HG02623 (cell line): ENCODE measurements at regions not wholly inside any gene's neighbourhood (a gene's known extent, or its start where the extent isn't known, plus 50 kb on each side); places are given as distances from the start of the nearest gene placed in this dataset.
"Not testable (repeated sequence)": the region's sequence is repeated elsewhere in the genome, so short reads cannot be mapped to it uniquely, and the experiment has no call there.

Experiments used
- ATAC-seq: cut with Tn5 transposase; IDR thresholded peaks from one replicate; pipeline ENCODE4 v1.9.1; 2021; ENCODE audit warnings: moderate library complexity; ENCODE audit not compliant: unreplicated experiment

DNA sequence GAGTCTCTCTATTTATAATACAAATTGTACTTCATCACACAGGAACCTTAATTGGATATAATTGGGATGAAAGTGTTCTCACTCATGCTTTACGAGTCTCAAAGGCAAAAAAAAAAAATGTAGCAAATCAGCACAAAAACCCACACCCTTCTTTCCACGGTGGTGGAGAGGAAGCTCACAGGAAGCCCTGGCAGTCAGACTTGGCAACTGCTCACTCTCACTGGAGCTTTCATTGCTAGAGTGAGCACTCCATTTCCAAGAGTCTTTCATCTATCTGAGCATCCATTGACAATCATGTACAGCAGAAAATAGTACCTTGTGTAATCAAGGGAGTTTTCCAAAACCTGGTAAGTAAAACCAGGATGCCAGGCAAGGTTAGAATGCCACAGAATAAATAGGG is 2159.4 kb upstream of the AGA start:
- no peak for ATAC-seq

GRCh38 chr4:179605196-179605595 is 2163.0 kb upstream of the AGA start:
- no peak for ATAC-seq

DNA sequence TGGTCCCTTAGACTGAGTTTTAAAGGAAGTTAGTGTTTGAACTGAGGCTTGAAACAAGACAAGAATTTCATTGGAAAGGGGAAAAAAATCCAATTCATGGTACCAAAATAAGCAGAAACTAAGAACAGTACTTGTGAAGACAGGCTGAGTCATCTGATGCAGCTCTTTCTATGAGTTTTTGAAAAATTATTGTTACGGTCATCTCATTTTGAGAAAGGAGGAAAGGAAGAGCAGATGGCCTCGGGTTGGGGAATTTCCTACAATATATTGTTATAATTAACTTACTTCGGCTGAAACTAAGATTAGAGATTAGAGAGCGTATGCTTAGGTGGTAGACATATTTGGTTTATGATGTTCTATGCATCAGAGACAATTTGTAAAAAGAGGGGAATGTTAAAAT is 2164.8 kb upstream of the AGA start:
- ATAC-seq = no peak

- no peak for ATAC-seq
Measured at GRCh38 chr4:179615704-179616103, 2173.5 kb upstream of the AGA start.

DNA sequence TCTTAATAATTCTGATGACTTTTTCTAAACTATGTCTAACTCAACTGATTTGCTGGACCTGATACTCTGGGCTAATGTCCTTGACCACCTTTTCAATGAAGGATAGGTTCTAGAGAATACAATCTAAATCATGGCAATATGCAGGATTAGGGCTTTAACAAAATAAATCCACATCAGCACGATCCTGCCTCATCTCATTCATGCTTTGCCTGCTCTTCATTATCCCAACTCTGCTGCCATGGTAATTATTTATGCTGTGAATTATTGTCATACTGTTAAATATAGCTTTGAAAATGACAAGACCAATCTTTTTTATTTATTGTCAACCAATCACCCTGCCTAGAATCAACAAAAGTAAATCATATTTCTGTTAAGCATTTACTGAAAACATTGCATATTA is 2176.7 kb upstream of the AGA start:
- no peak for ATAC-seq

DNA sequence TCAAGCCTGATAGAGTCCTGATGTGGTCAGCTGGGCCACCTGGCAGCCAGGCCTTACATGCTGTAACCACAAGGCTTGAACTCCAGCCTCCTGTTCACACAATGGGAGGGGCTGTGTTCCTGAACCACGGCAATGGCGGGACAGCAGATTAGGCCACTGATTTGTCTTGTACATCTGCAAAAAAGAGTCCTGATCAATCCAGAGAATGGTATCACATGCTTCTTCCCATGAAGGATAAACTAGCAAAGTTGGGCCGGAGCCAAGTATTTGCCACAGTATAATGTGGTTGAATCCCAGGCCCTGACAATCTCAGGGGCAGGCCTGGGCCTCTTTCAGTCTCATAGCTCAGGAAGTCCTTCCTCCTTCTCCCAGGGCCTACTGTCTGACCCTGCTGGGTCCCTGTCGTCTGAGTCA is 2182.5 kb upstream of the AGA start:
- ATAC-seq = no peak

DNA sequence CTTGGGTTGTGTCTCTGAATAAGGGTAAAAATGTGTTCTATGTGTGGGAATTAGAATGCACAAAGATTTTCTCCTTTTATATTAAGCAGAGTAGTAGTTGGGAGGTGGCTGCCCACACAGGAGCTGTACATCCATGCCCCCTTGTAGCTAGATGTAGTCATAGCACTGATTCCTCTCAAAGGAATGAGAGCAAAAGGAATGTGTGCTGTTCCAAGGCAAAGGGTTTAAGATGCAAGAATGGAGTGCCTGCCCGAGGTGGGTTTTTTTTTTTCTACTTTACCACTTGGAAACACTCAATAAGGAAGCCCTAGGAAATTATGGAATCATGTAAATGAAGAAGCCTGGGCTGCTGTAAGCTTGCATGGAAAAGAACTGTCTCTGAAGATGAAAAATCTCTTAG is 2183.2 kb upstream of the AGA start:
- no peak for ATAC-seq

GRCh38 chr4:179626687-179627086 is 2184.4 kb upstream of the AGA start:
- no peak for ATAC-seq

- ATAC-seq = no peak
Measured at GRCh38 chr4:179631321-179631720, 2189.1 kb upstream of the AGA start.

DNA sequence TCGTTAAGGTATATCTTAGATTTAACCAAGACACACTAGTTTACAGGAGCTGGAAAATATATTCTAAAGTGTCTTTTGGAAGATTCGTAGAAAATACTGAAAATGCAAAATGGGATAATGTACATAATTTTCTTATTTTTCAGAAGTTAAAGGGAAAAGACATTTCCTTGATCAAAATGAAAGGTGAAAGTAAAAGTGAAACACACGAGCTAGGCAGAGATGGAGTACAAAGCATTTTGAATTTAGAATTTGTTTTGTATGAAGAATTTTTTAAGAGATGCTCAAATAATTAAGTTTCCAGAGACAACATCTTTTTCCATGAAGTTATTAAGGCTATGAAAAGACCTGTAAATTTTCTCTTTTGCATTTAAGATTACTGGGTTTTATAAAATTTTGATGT is 2192.6 kb upstream of the AGA start:
- no peak for ATAC-seq

GRCh38 chr4:179662522-179662921 is 2220.3 kb upstream of the AGA start:
- ATAC-seq = no peak

GRCh38 chr4:179663641-179664429 is 2221.6 kb upstream of the AGA start:
- ATAC-seq = no peak

GRCh38 chr4:179664430-179665027 is 2222.3 kb upstream of the AGA start:
- no peak for ATAC-seq

DNA sequence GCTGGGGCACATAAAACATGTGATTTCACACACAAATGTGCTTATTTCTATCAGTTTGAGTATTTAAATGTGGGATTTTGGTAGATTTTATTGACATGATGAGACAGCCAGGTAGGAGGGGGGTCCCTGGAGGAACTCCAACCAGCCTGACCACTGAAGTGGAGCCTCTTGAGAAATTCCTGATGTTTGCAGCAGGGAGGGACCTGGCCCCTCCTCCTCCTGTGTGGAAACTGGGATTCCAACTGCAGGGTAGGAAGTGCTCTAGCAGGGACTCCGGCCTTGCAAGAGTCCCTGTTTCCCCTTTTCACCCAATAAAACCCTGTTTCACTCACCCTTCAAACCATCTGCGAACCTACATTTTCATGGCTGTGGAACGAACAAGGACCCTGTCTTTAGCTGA is 2224.0 kb upstream of the AGA start:
- no peak for ATAC-seq

GRCh38 chr4:179671609-179672008 is 2229.4 kb upstream of the AGA start:
- ATAC-seq = no peak

DNA sequence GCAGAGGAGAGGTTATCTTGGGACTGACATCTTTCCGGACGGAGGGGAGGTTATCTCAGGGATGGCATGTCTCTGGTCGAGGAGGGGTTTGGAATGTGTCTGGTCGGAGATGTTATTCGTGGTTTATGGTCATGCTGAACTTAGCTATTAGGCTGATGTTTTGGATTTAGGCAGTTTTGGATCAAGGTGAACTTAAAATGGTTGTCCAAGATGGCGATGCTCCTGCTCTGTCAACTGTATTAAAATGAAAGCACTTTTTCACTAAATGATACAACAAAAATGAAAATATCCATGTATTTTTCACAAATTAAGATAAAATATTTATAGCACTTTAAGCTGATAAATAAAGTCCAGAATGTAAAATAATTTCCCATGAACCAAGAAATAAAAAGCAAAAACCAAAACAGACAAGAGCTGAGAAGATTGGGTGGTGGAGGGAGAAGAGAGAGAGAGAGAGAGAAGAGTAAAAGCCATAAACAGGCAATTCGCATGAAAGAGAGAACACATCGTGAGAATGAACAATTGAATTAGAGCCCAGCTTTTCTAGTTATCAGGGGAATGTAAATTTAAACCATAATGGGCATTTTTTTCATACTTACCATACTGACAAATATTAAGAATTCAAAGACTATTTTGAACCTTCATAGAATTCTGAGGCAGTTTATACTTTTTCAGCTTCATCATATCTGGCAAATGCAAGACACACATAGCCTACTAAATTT is 2236.0 kb upstream of the AGA start:
- no peak for ATAC-seq

DNA sequence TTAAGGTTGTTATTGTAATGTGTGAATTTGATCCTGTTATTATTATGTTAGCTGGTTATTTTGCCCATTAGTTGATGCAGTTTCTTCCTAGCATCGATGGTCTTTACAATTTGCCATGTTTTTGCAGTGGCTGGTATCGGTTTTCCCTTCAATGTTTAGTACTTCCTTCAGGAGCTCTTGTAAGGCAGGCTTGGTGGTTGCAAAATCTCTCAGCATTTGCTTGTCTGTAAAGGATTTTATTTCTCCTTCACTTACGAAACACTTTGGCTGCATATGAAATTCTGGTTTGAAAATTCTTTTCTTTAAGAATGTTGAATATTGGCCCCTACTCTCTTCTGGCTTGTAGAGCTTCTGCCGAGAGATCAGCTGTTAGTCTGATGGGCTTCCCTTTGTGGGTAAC is 2241.4 kb upstream of the AGA start:
- ATAC-seq = not testable (repeated sequence)

DNA sequence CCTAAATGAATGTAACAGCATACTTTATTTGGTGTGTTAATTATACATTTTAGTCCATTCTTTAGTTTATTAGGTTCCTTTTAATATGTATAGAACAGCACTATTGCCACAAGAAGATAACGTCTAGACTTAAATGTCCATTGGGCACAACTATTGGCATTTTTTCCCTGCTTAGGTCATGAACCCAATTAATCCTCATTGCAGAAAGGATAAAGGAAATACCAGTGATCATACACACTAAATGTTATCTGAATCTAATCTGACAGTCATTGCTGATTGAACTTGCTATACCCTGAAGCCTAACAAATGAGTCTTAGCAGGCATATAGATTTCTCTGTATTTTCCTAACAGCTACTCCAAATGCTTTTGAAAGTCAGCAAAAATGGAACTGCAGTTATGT is 2250.0 kb upstream of the AGA start:
- ATAC-seq = no peak

DNA sequence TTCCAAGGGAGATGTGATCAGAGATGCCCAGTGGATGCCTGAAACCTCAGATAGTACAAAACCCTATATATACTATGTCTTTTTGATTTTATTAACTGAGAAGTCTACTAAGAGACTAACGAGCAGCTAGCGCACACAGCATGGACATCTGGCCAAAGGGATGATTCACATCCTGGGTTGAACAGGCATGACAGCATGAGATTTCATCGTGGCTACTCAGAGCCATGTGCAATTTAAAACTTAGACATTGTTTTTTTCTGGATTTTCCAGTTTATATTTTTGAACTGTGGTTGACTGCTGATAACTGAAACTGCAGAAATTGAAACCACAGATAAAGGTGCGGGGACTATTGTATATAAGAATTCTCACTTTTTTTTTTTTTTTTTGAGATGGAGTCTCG is 2252.9 kb upstream of the AGA start:
- ATAC-seq = no peak

- ATAC-seq = no peak
Measured at GRCh38 chr4:179698321-179698720, 2256.1 kb upstream of the AGA start.

GRCh38 chr4:179709961-179710624 is 2267.9 kb upstream of the AGA start:
- ATAC-seq = no peak
